Fibroblast of lung (primary cell): ENCODE measurements at regions not wholly inside any gene's neighbourhood (a gene's known extent, or its start where the extent isn't known, plus 50 kb on each side); places are given as distances from the start of the nearest gene placed in this dataset.

Experiments used
- CTCF ChIP-seq, 2 donors: IDR thresholded peaks in 1 of 2; conservative IDR thresholded peaks in 1 of 2; 1 replicate in 1 of 2; 2 replicates in 1 of 2; pipeline ENCODE4 v1.5.1; 2011 to 2012; ENCODE audit warnings: low read length in 2 of 2, control low read depth in 1 of 2, inconsistent platforms in 1 of 2, low read depth in 1 of 2, mild to moderate bottlenecking in 1 of 2
- EZH2 ChIP-seq: IDR thresholded peaks from 2 replicates; pipeline ENCODE4 v1.5.1; 2012; ENCODE audit warnings: low read length, control low read depth, mild to moderate bottlenecking; ENCODE audit errors: missing control alignments

- no peak for TF ChIP-seq CTCF (conservative IDR thresholded peaks at IDR 0.05 in 1 of 2, IDR thresholded peaks at IDR 0.05 in 1 of 2; ENCODE audit: low read depth in 1 of 2, low read length in 2 of 2)
- TF ChIP-seq EZH2: no peak
These were observed 1408.4 kb upstream of the RAG2 start for GRCh38 chr11:38006466-38006865.
